Thyroid gland (tissue), 4 donors: ENCODE measurements at regions not wholly inside any gene's neighbourhood (a gene's known extent, or its start where the extent isn't known, plus 50 kb on each side); places are given as distances from the start of the nearest gene placed in this dataset.

ENCODE experiments used
- DNase-seq, 2 donors: peaks; one replicate each; pipeline ENCODE4 v3.0.0-alpha.2; 2019
- H3K27ac ChIP-seq, 3 donors: fragments of 200-600 bp; sonication (generic); 1 replicate in 2 of 3; 2 replicates in 1 of 3; pipeline ENCODE4 v1.5.1; 2016 to 2019; ENCODE audit warnings: mild to moderate bottlenecking in 1 of 3, moderate library complexity in 1 of 3
- H3K27me3 ChIP-seq: fragments of 200-600 bp; sonication (generic); one replicate; pipeline ENCODE4 v1.5.1; 2019
- H3K36me3 ChIP-seq, 2 donors: fragments of 200-600 bp; sonication (generic); one replicate each; pipeline ENCODE4 v1.5.1; 2016 to 2019
- H3K4me1 ChIP-seq, 2 donors: fragments of 200-600 bp; sonication (generic); one replicate each; pipeline ENCODE4 v1.5.1; 2017 to 2019
- H3K4me3 ChIP-seq, 3 donors: fragments of 200-600 bp; sonication (generic); replicated peaks in 1 of 3; 1 replicate in 2 of 3; 2 replicates in 1 of 3; pipeline ENCODE4 v1.5.1; 2016; ENCODE audit warnings: mild to moderate bottlenecking in 1 of 3
- H3K9me3 ChIP-seq: fragments of 200-600 bp; sonication (generic); one replicate; pipeline ENCODE4 v1.5.1; 2017
- POLR2A ChIP-seq, 2 donors: fragments of 450-650 bp; IDR thresholded peaks; one replicate each; pipeline ENCODE4 v1.6.1; 2017; ENCODE audit warnings: antibody characterized with exemption in 2 of 2, mild to moderate bottlenecking in 2 of 2, moderate library complexity in 1 of 2
- WGBS, 2 donors: methylation state at CpG; one replicate each; pipeline ENCODE4 v1.1.5; 2017; 5-methylcytosine and 5-hydroxymethylcytosine counted together
- intact Hi-C: fragments of 100-400 bp; cut with DNase I; formaldehyde crosslinking; loops from one replicate; pipeline ENCODE4 v1.15.1; 2023
- TF ChIP-seq, protein P1 (sequence below), 6 experiments: fragments of 200-600 bp in 3 of 6; fragments of 450-650 bp in 3 of 6; sonication (generic) in 3 of 6; IDR thresholded peaks; one replicate each; pipeline ENCODE4 v1.5.1; 2016 to 2019; ENCODE audit warnings: antibody characterized with exemption in 6 of 6, mild to moderate bottlenecking in 2 of 6, inconsistent platforms in 1 of 6, moderate library complexity in 1 of 6

DNA sequence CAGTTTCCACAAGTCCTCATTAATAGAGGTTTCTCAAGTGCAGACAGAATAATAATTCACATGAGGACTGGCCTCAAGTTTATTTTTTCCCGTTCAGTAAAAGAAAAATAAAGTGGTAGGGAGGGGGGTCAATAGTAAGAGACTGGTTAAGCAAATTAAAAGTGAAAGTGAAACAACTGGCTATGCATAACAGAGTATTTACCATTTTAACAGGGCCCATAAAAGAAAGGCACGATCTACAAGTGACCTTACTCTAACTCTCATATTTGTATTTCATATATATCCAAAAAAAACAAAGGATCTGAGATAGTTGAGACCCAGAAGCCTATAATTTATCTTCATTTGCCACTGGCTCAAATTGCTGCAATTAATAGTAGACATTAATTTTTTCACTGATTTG, 686.3 kb downstream of the NTRK3 start:
- Histone ChIP-seq H3K4me3 (no peak overlapping the region), H3K27me3 (no peaks in the 10 kb centered on the region), H3K9me3 (no peaks in the 10 kb centered on the region), H3K27ac (no peak overlapping the region), H3K4me1 (no peaks in the 10 kb centered on the region), H3K36me3 (no peaks in the 10 kb centered on the region)
- intact Hi-C loops: no loop called here
- no peak for DNase-seq
- WGBS, 2 donors: 38 to 39% methylated on average over 2 of the region's 2 CpGs
- no peak for TF ChIP-seq POLR2A (IDR thresholded peaks at IDR 0.05)
- TF ChIP-seq, protein P1, sequence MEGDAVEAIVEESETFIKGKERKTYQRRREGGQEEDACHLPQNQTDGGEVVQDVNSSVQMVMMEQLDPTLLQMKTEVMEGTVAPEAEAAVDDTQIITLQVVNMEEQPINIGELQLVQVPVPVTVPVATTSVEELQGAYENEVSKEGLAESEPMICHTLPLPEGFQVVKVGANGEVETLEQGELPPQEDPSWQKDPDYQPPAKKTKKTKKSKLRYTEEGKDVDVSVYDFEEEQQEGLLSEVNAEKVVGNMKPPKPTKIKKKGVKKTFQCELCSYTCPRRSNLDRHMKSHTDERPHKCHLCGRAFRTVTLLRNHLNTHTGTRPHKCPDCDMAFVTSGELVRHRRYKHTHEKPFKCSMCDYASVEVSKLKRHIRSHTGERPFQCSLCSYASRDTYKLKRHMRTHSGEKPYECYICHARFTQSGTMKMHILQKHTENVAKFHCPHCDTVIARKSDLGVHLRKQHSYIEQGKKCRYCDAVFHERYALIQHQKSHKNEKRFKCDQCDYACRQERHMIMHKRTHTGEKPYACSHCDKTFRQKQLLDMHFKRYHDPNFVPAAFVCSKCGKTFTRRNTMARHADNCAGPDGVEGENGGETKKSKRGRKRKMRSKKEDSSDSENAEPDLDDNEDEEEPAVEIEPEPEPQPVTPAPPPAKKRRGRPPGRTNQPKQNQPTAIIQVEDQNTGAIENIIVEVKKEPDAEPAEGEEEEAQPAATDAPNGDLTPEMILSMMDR (IDR thresholded peaks at IDR 0.05): no peak

DNA sequence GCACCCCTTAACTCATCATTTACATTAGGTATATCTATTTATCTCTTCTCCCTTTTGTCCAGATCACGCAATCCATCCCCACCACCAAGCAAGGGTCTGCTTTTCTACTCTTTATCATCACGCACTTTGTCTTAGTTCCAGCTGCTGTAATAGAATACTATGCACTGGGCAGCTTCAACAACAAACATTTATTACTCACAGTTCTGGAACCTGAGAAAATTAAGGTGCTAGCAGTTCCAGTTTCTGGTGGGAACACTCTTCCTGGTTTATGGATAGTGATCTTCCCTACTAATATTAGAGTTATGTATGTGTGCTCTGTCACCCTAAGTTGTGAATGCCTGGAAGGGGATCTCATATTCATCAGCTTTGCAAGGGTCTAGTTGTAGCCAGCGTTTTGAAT, 687.0 kb downstream of the NTRK3 start:
- WGBS, 2 donors: 91 to 94% methylated on average over 3 of the region's 3 CpGs
- Histone ChIP-seq H3K27ac (no peak overlapping the region), H3K4me3 (no peak overlapping the region), H3K9me3 (no peaks in the 10 kb centered on the region), H3K27me3 (no peaks in the 10 kb centered on the region), H3K36me3 (no peaks in the 10 kb centered on the region), H3K4me1 (no peaks in the 10 kb centered on the region)
- no peak for DNase-seq
- intact Hi-C loops: no loop called here
- TF ChIP-seq, protein P1 (IDR thresholded peaks at IDR 0.05): no peak
- TF ChIP-seq POLR2A (IDR thresholded peaks at IDR 0.05): no peak

DNA sequence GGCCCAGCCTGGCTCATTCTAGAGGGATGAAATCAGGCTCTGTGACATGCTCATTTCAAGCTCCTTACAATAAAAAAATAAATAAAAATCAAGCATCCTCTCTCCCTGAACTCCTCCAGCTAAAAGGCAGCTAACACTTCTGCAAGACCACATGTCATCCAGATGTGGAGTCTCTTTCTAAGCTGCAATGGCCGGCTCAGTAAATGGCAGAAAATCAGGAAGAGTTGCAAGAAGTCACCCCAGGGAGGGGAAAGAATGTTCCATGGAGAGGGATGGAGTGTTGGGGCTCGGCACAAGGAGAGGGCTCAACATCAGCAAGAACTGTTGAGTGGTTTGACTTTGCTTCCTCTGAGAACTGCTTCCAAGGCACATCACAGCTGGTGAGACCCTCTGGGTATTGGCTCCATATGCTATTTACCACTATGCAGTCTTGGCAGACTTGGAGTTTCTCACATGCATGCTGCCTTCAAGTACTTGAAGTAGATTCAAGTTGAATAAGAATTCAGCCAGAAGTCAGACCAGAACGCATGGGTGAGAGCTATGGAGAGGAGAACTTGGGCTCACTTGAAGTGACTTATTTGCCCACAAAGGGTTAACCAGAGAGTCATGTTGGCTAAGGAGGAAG, 689.0 kb downstream of the NTRK3 start:
- WGBS, 2 donors: 31 to 47% methylated on average over 3 of the region's 3 CpGs
- Histone ChIP-seq H3K4me3 (no peak overlapping the region), H3K4me1 (no peaks in the 10 kb centered on the region), H3K36me3 (no peaks in the 10 kb centered on the region), H3K27ac (no peak overlapping the region), H3K27me3 (no peaks in the 10 kb centered on the region), H3K9me3 (no peaks in the 10 kb centered on the region)
- intact Hi-C loops: no loop called here
- TF ChIP-seq, protein P1 (IDR thresholded peaks at IDR 0.05): no peak
- TF ChIP-seq POLR2A (IDR thresholded peaks at IDR 0.05): no peak
- no peak for DNase-seq

DNA sequence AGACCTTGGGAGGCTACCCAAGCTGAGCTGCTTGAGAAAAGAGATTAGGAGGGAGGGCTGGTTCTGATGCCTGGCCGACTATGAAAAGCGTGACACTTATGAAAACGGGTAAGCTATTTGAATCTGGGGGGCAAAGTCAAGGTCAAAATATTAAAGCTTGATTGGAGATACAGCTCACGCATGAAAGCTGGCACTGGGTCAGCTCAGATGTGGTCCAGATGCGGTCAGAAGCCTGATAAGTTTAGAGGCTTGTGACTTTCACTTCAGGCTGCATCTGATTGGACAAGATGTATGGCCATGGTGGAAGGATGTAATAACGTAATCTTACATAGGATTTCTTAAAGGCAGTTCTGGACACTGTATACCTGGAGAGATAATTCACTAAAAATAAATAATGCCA, 690.3 kb downstream of the NTRK3 start:
- 74 to 89% methylated on average over 6 of the region's 6 CpGs for WGBS, 2 donors
- intact Hi-C loops: no loop called here

DNA sequence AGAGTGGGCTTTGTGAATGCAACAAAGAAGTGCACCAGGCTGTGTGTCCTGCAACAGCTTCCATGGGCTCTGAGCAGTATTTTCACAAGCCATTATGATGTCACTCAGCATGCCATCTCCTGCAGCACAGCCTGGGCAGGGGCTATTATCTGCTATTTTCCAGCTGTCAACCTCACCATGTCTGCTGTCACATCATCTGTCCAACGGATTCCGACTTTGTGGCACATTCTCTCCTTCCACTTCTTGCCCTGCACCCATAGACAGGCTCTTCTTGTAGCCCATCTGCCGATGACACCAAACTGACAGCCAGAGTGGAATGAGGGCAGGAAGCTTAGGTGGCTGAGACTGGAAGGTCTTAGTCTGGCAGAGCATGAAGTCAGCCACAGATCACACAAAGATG, 691.9 kb downstream of the NTRK3 start:
- intact Hi-C loops: no loop called here
- TF ChIP-seq, protein P1 (IDR thresholded peaks at IDR 0.05): no peak
- no peak for TF ChIP-seq POLR2A (IDR thresholded peaks at IDR 0.05)
- 89 to 92% methylated on average over 3 of the region's 3 CpGs for WGBS, 2 donors

More for the DNA sequence above, 690.3 kb downstream of the NTRK3 start:
- no peaks in the 10 kb centered on the region for H3K9me3 ChIP-seq
- no peak overlapping the region for H3K27ac ChIP-seq
- H3K27me3 ChIP-seq: no peaks in the 10 kb centered on the region
- no peaks in the 10 kb centered on the region for H3K4me1 ChIP-seq
- no peak for DNase-seq
- no peak overlapping the region for H3K4me3 ChIP-seq
- H3K36me3 ChIP-seq: no peaks in the 10 kb centered on the region
- no peak for TF ChIP-seq POLR2A (IDR thresholded peaks at IDR 0.05)
- TF ChIP-seq, protein P1 (IDR thresholded peaks at IDR 0.05): no peak

More for the DNA sequence above, 691.9 kb downstream of the NTRK3 start:
- Histone ChIP-seq H3K4me3 (no peak overlapping the region), H3K36me3 (no peaks in the 10 kb centered on the region), H3K27me3 (no peaks in the 10 kb centered on the region), H3K4me1 (no peaks in the 10 kb centered on the region), H3K27ac (no peak overlapping the region), H3K9me3 (no peaks in the 10 kb centered on the region)
- no peak for DNase-seq
